BJ (cell line): ENCODE measurements at regions not wholly inside any gene's neighbourhood (a gene's known extent, or its start where the extent isn't known, plus 50 kb on each side); places are given as distances from the start of the nearest gene placed in this dataset.

ENCODE experiments used
- CTCF ChIA-PET: fragments of 350-600 bp; formaldehyde crosslinking; extraction: SDS; loops from one replicate; lab custom pipeline; 2021; ENCODE audit warnings: antibody characterized with exemption, inconsistent platforms; lab: Yijun Ruan, JAX
- POLR2A ChIA-PET: fragments of 300-600 bp; sonication (Branson Sonifier 250); formaldehyde crosslinking; extraction: SDS; loops from one replicate; lab custom pipeline; 2021; ENCODE audit warnings: antibody characterized with exemption; lab: Charles Lee
- DNase-seq: peaks from one replicate; pipeline ENCODE4 v3.0.0-alpha.2; 2011; ENCODE audit warnings: low read depth
- H3K27me3 ChIP-seq: 2 replicates; pipeline ENCODE4 v1.6.0; 2011; ENCODE audit warnings: low read length; ENCODE audit not compliant: control insufficient read depth, insufficient read depth
- H3K36me3 ChIP-seq: 2 replicates; pipeline ENCODE4 v1.5.1; 2011; ENCODE audit warnings: low read length; ENCODE audit not compliant: control insufficient read depth, insufficient read depth
- H3K4me3 ChIP-seq: 2 replicates; pipeline ENCODE4 v1.5.1; 2011; ENCODE audit warnings: low read depth, mild to moderate bottlenecking, control low read depth, low read length
- TF ChIP-seq, protein P1 (sequence below): IDR thresholded peaks from 2 replicates; pipeline ENCODE4 v1.5.1; 2011; ENCODE audit warnings: low read depth, mild to moderate bottlenecking, control low read depth, inconsistent platforms, low read length, moderate library complexity; ENCODE audit not compliant: insufficient read depth

DNA sequence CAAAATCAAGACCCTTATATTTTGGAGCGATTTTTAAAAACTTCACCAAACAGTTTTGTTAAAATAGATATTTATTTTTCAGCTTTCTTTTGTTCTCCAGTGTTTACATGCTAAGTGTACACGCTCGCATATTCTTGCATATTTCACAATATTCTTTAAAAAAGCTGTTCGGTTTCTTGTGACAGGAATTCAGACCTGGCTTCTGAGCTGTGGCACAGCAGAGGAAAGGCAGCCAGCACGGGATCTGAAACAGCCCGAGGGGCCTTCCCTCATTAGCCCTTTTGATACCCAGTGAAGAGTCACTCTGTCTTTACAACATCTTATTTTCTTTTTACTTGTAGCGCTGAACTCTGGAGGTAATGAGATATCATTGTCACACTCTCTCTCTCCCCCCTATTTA lies 234.0 kb downstream of the B3GLCT start:
- Histone ChIP-seq H3K36me3 (no peaks in the 10 kb centered on the region), H3K27me3 (no peaks in the 10 kb centered on the region), H3K4me3 (no peak overlapping the region)
- DNase-seq: no peak
- CTCF ChIA-PET: interaction anchor here (1.1 to 1.9 kb wide), 7 partner anchors 9 to 364 kb away, joined by 3 to 18 read pairs (median 5); partner anchors contain the start of gene RXFP2
- TF ChIP-seq, protein P1, sequence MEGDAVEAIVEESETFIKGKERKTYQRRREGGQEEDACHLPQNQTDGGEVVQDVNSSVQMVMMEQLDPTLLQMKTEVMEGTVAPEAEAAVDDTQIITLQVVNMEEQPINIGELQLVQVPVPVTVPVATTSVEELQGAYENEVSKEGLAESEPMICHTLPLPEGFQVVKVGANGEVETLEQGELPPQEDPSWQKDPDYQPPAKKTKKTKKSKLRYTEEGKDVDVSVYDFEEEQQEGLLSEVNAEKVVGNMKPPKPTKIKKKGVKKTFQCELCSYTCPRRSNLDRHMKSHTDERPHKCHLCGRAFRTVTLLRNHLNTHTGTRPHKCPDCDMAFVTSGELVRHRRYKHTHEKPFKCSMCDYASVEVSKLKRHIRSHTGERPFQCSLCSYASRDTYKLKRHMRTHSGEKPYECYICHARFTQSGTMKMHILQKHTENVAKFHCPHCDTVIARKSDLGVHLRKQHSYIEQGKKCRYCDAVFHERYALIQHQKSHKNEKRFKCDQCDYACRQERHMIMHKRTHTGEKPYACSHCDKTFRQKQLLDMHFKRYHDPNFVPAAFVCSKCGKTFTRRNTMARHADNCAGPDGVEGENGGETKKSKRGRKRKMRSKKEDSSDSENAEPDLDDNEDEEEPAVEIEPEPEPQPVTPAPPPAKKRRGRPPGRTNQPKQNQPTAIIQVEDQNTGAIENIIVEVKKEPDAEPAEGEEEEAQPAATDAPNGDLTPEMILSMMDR: no peak
- POLR2A ChIA-PET: no interaction called here

DNA sequence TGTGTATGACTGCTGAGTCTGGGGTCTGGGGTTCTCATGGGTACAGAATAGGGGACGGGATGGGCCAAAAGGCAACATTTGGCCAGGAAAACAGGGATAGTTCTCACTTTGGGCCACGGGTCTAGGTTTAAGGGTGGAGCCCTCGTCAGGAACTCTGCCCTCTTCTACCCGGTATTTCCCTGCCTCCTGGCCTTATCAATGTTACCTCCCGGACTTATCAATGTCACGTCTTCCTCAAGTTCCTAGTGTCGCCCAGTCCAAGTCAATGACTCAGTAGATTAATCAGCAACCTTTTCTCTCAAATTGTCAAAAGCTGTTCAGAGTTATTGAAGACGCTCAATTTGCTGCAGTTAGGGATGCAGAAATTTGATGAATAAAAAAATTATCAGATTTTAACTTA lies 234.8 kb downstream of the B3GLCT start:
- CTCF ChIA-PET: interaction anchor here (1.1 to 1.9 kb wide), 5 partner anchors 10 to 312 kb away, joined by 3 to 18 read pairs (median 5); partner anchors contain the start of gene RXFP2
- DNase-seq: no peak
- POLR2A ChIA-PET: no interaction called here

GRCh38 chr13:31435536-31435935 lies 235.8 kb downstream of the B3GLCT start:
- POLR2A ChIA-PET: no interaction called here
- CTCF ChIA-PET: interaction anchor here (1.0 to 1.3 kb wide), 2 partner anchors 11 to 358 kb away, joined by 3 to 4 read pairs; no protein-coding TSS in a partner anchor
- TF ChIP-seq, protein P1: no peak

More for the DNA sequence above, 234.8 kb downstream of the B3GLCT start:
- Histone ChIP-seq H3K4me3 (no peak overlapping the region), H3K27me3 (no peaks in the 10 kb centered on the region), H3K36me3 (no peaks in the 10 kb centered on the region)
- TF ChIP-seq, protein P1: no peak

DNA sequence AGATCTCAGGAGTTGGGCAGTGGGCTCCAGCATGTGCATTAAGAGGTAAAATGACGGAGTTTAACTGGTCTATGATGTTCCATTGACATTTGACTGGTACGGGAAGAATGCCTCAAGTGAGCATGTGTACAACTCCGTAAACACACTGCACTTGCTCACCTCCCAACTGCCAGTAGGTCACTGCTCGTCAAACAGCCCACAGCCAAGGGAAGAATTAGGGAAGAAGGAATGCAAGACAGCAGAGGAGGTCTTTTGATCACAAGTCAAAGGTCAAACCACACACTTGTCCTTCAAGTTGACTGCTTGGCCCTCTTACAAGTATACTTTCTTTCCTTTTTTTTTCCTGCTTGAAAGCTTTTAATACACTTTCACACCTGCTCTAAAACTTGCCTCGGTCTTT lies 236.7 kb downstream of the B3GLCT start:
- CTCF ChIA-PET: interaction anchor here (0.8 to 3.9 kb wide), 4 partner anchors 12 to 357 kb away, joined by 3 to 19 read pairs (median 3); no protein-coding TSS in a partner anchor
- TF ChIP-seq, protein P1: no peak
- no peaks in the 10 kb centered on the region for H3K27me3 ChIP-seq
- POLR2A ChIA-PET: no interaction called here
- DNase-seq: no peak
- no peak overlapping the region for H3K4me3 ChIP-seq
- no peaks in the 10 kb centered on the region for H3K36me3 ChIP-seq

More at GRCh38 chr13:31435536-31435935, 235.8 kb downstream of the B3GLCT start:
- H3K36me3 ChIP-seq: no peaks in the 10 kb centered on the region
- no peak overlapping the region for H3K4me3 ChIP-seq
- no peaks in the 10 kb centered on the region for H3K27me3 ChIP-seq
- no peak for DNase-seq

- no peaks in the 10 kb centered on the region for H3K36me3 ChIP-seq
- TF ChIP-seq, protein P1: no peak
- DNase-seq: peak; percentile 31
- no peaks in the 10 kb centered on the region for H3K27me3 ChIP-seq
- no peak overlapping the region for H3K4me3 ChIP-seq
- POLR2A ChIA-PET: no interaction called here
- CTCF ChIA-PET: interaction anchor here (1.0 to 3.9 kb wide), 3 partner anchors 13 to 306 kb away, joined by 3 to 19 read pairs (median 4); no protein-coding TSS in a partner anchor
Measured at GRCh38 chr13:31437975-31438374, 238.2 kb downstream of the B3GLCT start.
